ENCODE measurements at regions not wholly inside any gene's neighbourhood (a gene's known extent, or its start where the extent isn't known, plus 50 kb on each side); places are given as distances from the start of the nearest gene placed in this dataset.

- TF ChIP-seq CTCF (IDR thresholded peaks at IDR 0.05) (no peak), POLR2A (IDR thresholded peaks at IDR 0.05) (no peak)
These were observed 283.6 kb downstream of the NPHP4 start for GRCh38 chr1:5708346-5709245.
